Spleen (tissue), 7 donors: ENCODE measurements at regions not wholly inside any gene's neighbourhood (a gene's known extent, or its start where the extent isn't known, plus 50 kb on each side); places are given as distances from the start of the nearest gene placed in this dataset.

Source experiments
- POLR2A ChIP-seq, 3 donors: fragments of 450-650 bp; IDR thresholded peaks; one replicate each; pipeline ENCODE4 v1.5.1; 2017; ENCODE audit warnings: antibody characterized with exemption in 3 of 3, mild to moderate bottlenecking in 1 of 3
- POLR2AphosphoS5 ChIP-seq, 3 donors: sonication (generic); formaldehyde crosslinking; IDR thresholded peaks; one replicate each; pipeline ENCODE4 v1.5.1; 2017; ENCODE audit warnings: antibody characterized with exemption in 3 of 3
- TF ChIP-seq, protein P1 (sequence below), 11 experiments: fragments of 200-600 bp in 7 of 11; fragments of 450-650 bp in 4 of 11; sonication (generic) in 4 of 11; IDR thresholded peaks in 8 of 11; conservative IDR thresholded peaks in 3 of 11; 1 replicate in 7 of 11; 2 replicates in 4 of 11; pipeline versions ENCODE4 v1.4.0 to v1.8.0; 2016 to 2021; ENCODE audit warnings: antibody characterized with exemption in 11 of 11, inconsistent platforms in 4 of 11, mild to moderate bottlenecking in 1 of 11
- donor health status: DM: no; HTN: no; CAD: no; lungs with moderate emphysema.
- donor health status: DM: no; HTN: no; CAD: no.
- donor health status: DM: no; HTN: no; CAD: no.

DNA sequence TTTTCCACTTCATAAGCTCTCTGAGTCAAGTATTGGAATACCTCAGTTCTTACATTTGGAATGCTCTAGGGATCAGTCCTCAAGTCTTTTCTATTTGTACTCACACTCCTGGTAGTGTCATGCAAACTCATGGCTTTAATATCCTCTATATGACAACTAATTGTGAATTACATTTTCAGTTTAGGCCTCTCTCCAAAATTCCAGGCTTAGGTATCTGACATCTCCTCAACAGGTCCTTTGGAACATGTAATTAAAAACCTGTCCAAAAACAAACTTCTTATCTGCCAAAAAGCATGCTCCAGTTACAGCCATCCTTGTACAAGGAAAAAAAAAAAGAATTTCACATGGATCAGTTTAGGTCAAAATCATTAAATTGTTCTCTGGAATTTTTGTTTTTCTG lies 1336.2 kb upstream of the NRXN1 start:
- TF ChIP-seq, protein P1, sequence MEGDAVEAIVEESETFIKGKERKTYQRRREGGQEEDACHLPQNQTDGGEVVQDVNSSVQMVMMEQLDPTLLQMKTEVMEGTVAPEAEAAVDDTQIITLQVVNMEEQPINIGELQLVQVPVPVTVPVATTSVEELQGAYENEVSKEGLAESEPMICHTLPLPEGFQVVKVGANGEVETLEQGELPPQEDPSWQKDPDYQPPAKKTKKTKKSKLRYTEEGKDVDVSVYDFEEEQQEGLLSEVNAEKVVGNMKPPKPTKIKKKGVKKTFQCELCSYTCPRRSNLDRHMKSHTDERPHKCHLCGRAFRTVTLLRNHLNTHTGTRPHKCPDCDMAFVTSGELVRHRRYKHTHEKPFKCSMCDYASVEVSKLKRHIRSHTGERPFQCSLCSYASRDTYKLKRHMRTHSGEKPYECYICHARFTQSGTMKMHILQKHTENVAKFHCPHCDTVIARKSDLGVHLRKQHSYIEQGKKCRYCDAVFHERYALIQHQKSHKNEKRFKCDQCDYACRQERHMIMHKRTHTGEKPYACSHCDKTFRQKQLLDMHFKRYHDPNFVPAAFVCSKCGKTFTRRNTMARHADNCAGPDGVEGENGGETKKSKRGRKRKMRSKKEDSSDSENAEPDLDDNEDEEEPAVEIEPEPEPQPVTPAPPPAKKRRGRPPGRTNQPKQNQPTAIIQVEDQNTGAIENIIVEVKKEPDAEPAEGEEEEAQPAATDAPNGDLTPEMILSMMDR (IDR thresholded peaks at IDR 0.05 in 8 of 11, conservative IDR thresholded peaks at IDR 0.05 in 3 of 11) = no peak
- TF ChIP-seq POLR2A (IDR thresholded peaks at IDR 0.05) (no peak), POLR2AphosphoS5 (IDR thresholded peaks at IDR 0.05) (no peak)
